HG03159 (cell line): ENCODE measurements at regions not wholly inside any gene's neighbourhood (a gene's known extent, or its start where the extent isn't known, plus 50 kb on each side); places are given as distances from the start of the nearest gene placed in this dataset.

Experiments
- ATAC-seq: cut with Tn5 transposase; IDR thresholded peaks from one replicate; pipeline ENCODE4 v1.9.1; 2021; ENCODE audit warnings: mild to moderate bottlenecking, moderate library complexity; ENCODE audit not compliant: unreplicated experiment

DNA sequence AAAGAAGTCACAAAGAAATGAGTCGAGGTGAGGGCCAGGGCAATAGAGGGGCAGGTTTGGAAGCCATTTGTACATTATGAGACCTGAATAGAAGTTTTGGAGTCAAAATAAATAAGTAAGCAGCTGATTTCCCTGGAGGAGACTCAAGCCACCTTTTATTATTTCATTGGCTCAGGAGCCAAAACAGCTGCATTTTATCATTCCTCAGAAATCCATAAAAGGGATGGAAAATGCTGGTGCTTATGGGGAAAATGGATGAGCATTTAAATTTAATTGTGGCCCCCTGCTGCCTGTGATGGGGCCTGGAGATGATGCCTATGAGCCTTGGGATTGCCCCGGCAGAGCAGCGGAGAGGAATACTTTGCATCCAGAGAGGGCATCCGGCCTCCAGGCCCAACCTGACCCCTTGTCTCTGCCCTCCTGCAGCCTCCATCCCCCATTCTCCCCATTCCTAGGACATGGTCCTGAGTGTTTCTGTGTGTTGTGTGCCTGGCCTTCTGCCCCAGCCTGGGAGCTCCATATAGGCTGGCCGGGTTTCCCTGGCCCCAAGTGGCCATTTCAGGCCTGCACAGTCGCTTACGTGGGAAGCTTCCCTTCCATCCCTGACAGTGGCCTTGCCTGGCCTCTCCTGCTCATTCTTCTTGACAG is 296.8 kb upstream of the ZMIZ1 start:
- no peak for ATAC-seq

- ATAC-seq = no peak
Measured at GRCh38 chr10:78772486-78772885, 296.3 kb upstream of the ZMIZ1 start.

DNA sequence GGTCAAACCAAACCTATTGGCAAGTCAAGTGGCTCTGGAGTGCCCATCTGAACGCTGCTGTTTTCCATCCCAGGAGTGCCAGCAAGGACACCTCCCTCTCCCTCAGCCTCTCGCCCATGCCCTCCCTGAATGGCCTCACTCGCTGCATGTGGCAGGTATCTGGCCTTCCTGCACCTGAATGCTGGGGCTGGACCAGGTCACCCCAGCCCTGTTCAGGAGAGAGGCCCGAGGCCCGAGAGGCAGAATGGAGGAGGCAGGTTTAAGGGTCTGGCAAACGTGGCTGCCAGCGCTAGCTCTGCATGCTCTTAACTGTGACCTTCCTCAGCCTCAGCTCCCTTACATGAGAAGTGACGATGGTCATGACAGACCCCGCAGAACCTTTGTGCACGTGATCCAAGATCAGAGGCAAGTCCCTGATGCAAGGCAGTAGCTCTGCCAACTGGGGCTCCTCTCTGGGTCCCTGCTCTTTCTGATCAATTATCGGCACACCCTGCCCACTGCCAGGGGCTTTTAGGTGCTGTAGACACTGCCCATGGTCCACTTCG is 295.7 kb upstream of the ZMIZ1 start:
- no peak for ATAC-seq

GRCh38 chr10:78774614-78774998 is 294.2 kb upstream of the ZMIZ1 start:
- ATAC-seq = no peak

GRCh38 chr10:78774999-78775711 is 293.6 kb upstream of the ZMIZ1 start:
- no peak for ATAC-seq

DNA sequence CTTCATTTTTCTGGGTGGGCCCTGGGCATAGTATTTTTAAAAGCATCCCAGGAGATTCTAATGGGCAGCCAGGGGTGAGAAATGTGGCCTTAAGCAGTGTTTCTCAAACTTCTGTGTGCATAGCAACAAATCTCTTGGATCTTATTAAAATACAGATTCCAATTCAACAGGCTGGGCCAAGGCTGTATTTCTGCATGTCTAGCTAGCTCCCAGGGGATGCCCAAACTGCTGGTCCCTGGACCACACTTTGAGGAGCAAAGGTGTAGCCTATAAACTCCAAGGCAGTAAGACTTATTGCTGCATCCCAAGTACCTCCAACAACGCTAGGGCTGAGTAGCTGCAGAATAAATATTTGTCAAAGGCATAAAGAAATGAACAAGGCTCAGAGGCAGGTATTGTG is 292.9 kb upstream of the ZMIZ1 start:
- no peak for ATAC-seq

GRCh38 chr10:78776756-78777155 is 292.0 kb upstream of the ZMIZ1 start:
- no peak for ATAC-seq

GRCh38 chr10:78777466-78777865 is 291.3 kb upstream of the ZMIZ1 start:
- ATAC-seq = no peak

DNA sequence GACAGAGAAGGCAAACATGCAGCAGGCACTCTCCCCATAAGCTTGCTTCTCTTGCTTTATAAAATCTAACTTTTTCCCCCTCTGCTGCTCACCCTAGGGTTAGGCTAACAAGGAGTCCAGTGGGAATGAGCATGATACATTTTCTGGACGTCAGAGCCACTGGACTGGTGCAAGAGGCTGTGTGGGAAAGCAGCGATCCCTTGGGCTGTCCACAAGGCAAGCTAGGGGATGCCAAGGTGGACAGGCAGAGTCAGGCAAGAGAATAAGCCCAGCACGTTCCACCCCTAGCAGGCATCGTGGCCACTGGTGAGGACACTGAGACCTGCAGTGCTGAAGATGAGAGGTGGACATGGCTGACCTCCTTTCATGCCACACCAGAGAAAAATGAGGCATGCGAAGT is 290.9 kb upstream of the ZMIZ1 start:
- ATAC-seq = no peak

- no peak for ATAC-seq
Measured at GRCh38 chr10:78778444-78779338, 290.1 kb upstream of the ZMIZ1 start.

- no peak for ATAC-seq
Measured at GRCh38 chr10:78779339-78779955, 289.3 kb upstream of the ZMIZ1 start.

DNA sequence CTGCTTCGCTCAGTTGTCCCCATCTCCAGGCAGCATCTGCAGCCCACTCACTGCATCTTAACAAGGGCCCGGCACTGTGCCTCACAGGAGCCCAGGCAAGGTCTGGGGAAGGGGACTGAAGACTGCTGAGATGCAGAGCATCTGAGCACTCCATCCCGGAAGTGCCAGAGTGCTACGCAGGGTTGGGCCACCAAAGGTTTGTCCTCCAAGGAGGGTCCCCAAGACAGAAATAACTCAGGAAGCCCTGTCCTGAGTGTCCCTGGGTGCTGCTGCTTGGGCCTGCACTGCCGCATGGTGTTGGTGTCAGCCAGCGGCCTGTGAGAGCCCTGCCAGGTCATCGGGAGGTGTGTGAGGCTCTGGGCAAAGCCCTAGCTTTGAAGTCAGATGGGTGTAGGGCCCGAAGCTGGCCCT is 288.2 kb upstream of the ZMIZ1 start:
- no peak for ATAC-seq

- no peak for ATAC-seq
Measured at GRCh38 chr10:78781251-78781913, 287.4 kb upstream of the ZMIZ1 start.

DNA sequence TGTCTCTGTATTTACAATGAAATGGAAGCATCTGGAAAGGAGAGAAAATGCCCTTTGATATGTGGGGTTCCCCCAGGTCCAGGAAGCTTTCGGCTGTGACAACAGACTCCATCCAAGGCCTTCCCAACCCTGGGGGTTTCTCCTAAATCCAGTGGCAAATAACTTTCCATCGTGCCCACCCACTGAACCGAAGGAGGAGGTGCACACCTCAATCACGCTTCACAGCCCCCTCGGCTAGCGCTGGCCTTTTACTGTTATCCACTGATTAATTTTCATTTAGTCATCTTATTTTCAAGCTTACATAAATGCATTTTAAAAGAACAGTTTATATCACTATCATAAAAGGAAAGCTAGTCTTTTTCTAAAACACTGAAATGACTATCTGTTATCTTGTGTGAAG is 286.8 kb upstream of the ZMIZ1 start:
- no peak for ATAC-seq

DNA sequence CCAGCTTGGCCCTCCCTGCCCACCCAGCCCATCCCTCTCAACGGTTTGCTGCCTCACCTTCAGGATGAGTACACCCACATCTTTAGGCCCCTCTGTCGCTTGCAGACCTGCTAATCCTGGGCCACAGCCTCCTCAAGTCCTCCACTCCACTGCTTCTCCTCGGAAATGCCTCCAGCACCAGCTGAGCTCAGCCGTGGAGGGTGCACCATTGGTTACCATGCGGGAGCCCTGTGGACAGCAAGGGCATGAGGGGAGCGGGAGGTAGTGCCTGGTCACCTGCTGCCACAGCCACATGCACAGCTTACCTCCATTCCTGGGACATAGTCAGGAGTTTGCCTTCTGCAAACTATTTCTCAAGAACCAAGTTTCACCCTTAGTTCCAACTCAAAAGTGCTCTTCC is 286.3 kb upstream of the ZMIZ1 start:
- no peak for ATAC-seq

DNA sequence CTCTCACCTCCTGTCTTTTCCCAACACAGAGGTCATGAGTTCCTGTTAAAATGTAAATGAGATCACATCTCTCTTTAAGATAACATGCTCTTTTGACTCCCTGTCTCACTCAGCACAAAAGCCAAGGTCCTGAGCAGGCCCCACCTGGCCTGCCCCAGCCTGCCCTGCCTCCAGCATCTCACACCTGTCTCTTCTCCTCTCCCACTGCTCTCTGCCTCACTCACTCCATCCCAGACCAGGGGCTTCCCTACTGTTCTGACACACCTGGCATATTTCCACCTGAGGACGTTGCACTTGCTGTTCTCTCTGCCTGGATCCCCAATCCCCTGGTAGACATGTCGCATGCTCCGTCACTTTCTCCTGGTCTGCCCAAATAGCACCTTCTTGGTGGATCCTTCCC is 285.0 kb upstream of the ZMIZ1 start:
- no peak for ATAC-seq

DNA sequence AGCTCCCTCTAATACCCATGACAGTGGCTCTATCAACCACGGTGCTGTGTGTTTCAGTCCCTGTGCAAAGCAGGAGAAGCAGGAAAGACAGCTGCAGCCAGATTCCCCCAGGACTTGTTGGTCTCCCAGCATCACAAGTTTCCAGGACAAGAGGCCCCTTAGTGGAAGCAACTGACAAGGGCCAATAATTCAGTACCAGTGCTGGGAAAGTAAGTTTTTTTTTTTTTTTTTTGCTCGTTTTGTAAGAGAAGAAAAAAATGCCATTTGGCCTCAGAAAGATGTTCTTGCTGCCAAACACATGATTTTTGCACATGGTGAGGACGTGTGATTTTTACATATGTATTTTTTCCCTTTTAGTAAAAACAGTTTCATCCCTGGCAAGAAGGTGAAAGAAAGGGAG is 284.2 kb upstream of the ZMIZ1 start:
- ATAC-seq = no peak

GRCh38 chr10:78785066-78785465 is 283.7 kb upstream of the ZMIZ1 start:
- no peak for ATAC-seq

DNA sequence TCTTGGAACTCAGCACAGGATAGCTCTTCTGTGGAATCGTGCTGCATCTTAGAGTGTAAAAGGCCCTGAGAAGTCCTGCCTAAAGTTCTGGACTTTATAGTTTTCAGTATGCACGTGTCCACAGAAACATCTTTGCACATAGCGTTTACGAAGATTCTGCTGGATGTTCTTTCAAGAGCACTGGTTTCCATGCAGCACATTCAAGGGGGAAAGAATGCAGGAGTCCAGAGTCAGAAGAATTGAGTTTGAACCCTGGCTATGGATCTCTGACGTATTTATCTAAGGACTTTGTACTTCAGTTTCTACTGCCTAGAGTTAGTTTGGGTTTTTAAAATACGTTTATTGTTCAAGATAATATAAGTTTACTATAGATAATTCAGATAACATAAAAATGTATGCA is 282.8 kb upstream of the ZMIZ1 start:
- ATAC-seq = no peak

DNA sequence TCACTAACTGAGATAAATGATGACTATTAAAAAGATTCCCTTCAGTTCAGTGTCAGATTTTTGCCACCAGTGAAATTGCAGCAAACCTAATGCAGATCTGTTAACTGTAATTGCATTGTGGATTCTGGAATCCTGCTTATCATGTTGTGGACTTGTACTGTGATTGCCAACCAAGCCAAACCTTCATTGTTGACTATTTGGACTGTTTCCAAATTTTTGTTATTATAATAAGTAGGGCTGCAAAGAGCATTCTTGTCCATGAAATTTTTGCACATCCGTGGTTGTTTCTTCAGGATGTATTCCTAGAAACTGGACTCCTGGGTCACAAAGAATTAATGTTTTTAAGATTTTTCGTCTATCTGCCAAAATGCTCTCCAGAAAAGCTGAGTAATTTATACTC is 281.6 kb upstream of the ZMIZ1 start:
- ATAC-seq = no peak
